Neural cell (in vitro differentiated cells): ENCODE measurements at regions not wholly inside any gene's neighbourhood (a gene's known extent, or its start where the extent isn't known, plus 50 kb on each side); places are given as distances from the start of the nearest gene placed in this dataset.

Source experiments
- H2AFZ ChIP-seq: fragments of 200-600, 300-800 bp; sonication (generic), shearing (Covaris generic); 2 replicates; pipeline ENCODE4 v1.6.0; 2014; ENCODE audit warnings: low read depth, mild to moderate bottlenecking, antibody characterized with exemption, low read length, moderate library complexity
- H3F3A ChIP-seq: fragments of 200-600 bp; shearing (Covaris generic); 2 replicates; pipeline ENCODE4 v1.6.1; 2016; ENCODE audit warnings: mild to moderate bottlenecking, moderate library complexity, mixed read lengths, antibody characterized with exemption, low read length; ENCODE audit not compliant: insufficient read depth, poor library complexity, severe bottlenecking
- H3K27ac ChIP-seq: fragments of 200-600, 300-800 bp; sonication (generic), shearing (Covaris generic); 2 replicates; pipeline ENCODE4 v1.5.1; 2014; ENCODE audit warnings: mild to moderate bottlenecking, low read length, moderate library complexity
- H3K27me3 ChIP-seq: fragments of 300-800, 200-600 bp; sonication (generic), shearing (Covaris generic); 2 replicates; pipeline ENCODE4 v1.6.0; 2014; ENCODE audit warnings: mild to moderate bottlenecking, low read depth, low read length, moderate library complexity; ENCODE audit not compliant: insufficient read depth
- H3K36me3 ChIP-seq: fragments of 300-800, 200-600 bp; sonication (generic), shearing (Covaris generic); 2 replicates; pipeline ENCODE4 v1.5.1; 2014; ENCODE audit warnings: mild to moderate bottlenecking, antibody characterized with exemption, low read length, moderate library complexity; ENCODE audit not compliant: insufficient read depth
- H3K4me2 ChIP-seq: fragments of 300-800, 200-600 bp; sonication (generic), shearing (Covaris generic); 2 replicates; pipeline ENCODE4 v1.6.0; 2014; ENCODE audit warnings: mild to moderate bottlenecking, low read length
- H3K4me3 ChIP-seq: fragments of 300-800, 200-600 bp; sonication (generic), shearing (Covaris generic); 2 replicates; pipeline ENCODE4 v1.5.1; 2014; ENCODE audit warnings: mild to moderate bottlenecking, low read length, moderate library complexity
- H3K79me2 ChIP-seq: fragments of 200-600 bp; shearing (Covaris generic); replicated peaks from 2 replicates; pipeline ENCODE4 v1.6.0; 2014; ENCODE audit warnings: mild to moderate bottlenecking, low read length, moderate library complexity; ENCODE audit not compliant: insufficient read depth
- H3K9ac ChIP-seq: fragments of 300-800, 200-600 bp; sonication (generic), shearing (Covaris generic); 2 replicates; pipeline ENCODE4 v1.6.1; 2016; ENCODE audit warnings: mild to moderate bottlenecking, low read length, mixed read lengths
- H3K9me2 ChIP-seq: fragments of 200-600 bp; shearing (Covaris generic); 2 replicates; pipeline ENCODE4 v1.6.1; 2016; ENCODE audit warnings: mild to moderate bottlenecking, low read length, mixed read lengths; ENCODE audit not compliant: insufficient read depth
- H3K9me3 ChIP-seq: fragments of 200-600, 300-800 bp; sonication (generic), shearing (Covaris generic); 2 replicates; pipeline ENCODE4 v1.6.1; 2016; ENCODE audit warnings: mild to moderate bottlenecking, mixed run types, low read length, moderate library complexity, mixed read lengths
- H4K20me1 ChIP-seq: fragments of 200-600 bp; shearing (Covaris generic); 2 replicates; pipeline ENCODE4 v1.6.1; 2016; ENCODE audit warnings: mild to moderate bottlenecking, mixed run types; ENCODE audit not compliant: insufficient read depth
- CTCF ChIP-seq: fragments of 450-650 bp; IDR thresholded peaks from 2 replicates; pipeline ENCODE4 v1.5.1; 2014; ENCODE audit warnings: antibody characterized with exemption, mild to moderate bottlenecking, moderate library complexity; ENCODE audit not compliant: poor library complexity, severe bottlenecking
- EP300 ChIP-seq: fragments of 450-650 bp; conservative IDR thresholded peaks from 2 replicates; pipeline ENCODE4 v1.6.1; 2014; ENCODE audit warnings: antibody characterized with exemption, mild to moderate bottlenecking, moderate library complexity; ENCODE audit not compliant: poor library complexity, severe bottlenecking
- EZH2 ChIP-seq: fragments of 200-600, 300-800 bp; shearing (Covaris generic), sonication (generic); IDR thresholded peaks from 2 replicates; pipeline ENCODE4 v1.6.1; 2014; ENCODE audit warnings: antibody characterized with exemption, low read length, borderline replicate concordance, mild to moderate bottlenecking; ENCODE audit not compliant: insufficient read depth, poor library complexity, severe bottlenecking
- MXI1 ChIP-seq: fragments of 450-650 bp; conservative IDR thresholded peaks from 2 replicates; pipeline ENCODE4 v1.6.1; 2014; ENCODE audit warnings: antibody characterized with exemption, mild to moderate bottlenecking; ENCODE audit not compliant: poor library complexity, severe bottlenecking
- POLR2AphosphoS5 ChIP-seq: IDR thresholded peaks from 2 replicates; pipeline ENCODE4 v1.6.1; 2012
- RAD21 ChIP-seq: fragments of 450-650 bp; conservative IDR thresholded peaks from 2 replicates; pipeline ENCODE4 v1.6.1; 2014; ENCODE audit warnings: antibody characterized with exemption, mild to moderate bottlenecking, moderate library complexity
- SMC3 ChIP-seq: fragments of 450-650 bp; conservative IDR thresholded peaks from 2 replicates; pipeline ENCODE4 v1.6.1; 2014; ENCODE audit warnings: antibody characterized with exemption, mild to moderate bottlenecking, moderate library complexity; ENCODE audit not compliant: poor library complexity
- TAF1 ChIP-seq: IDR thresholded peaks from 2 replicates; pipeline ENCODE4 v1.6.1; 2012; ENCODE audit warnings: low read depth
- TF ChIP-seq, protein P1 (sequence below): IDR thresholded peaks from 2 replicates; pipeline ENCODE4 v1.6.1; 2012; ENCODE audit warnings: borderline replicate concordance

DNA sequence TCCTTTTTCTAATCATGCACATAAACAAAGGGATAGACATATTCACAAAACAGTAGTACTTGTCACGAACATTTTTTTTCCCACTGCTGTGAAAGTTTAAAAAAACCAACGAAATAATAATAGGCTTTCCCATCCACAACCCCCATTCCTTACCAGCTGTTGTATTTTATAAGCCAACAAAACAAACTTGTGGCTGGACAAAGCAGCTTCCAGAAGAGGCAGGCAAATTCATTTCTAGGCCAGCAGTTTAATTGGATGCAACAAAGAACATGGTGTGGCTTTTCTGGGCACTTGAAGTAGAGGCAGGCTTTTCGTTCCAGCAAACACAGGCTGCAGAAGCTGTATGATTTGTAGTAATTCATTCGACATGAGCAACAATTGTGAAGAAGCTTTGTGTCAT, 56.0 kb upstream of the FAM20A start:
- TF ChIP-seq POLR2AphosphoS5 (no peak), SMC3 (no peak), RAD21 (no peak), EP300 (no peak), TAF1 (no peak), MXI1 (no peak), EZH2 (no peak), CTCF (no peak)
- TF ChIP-seq, protein P1, sequence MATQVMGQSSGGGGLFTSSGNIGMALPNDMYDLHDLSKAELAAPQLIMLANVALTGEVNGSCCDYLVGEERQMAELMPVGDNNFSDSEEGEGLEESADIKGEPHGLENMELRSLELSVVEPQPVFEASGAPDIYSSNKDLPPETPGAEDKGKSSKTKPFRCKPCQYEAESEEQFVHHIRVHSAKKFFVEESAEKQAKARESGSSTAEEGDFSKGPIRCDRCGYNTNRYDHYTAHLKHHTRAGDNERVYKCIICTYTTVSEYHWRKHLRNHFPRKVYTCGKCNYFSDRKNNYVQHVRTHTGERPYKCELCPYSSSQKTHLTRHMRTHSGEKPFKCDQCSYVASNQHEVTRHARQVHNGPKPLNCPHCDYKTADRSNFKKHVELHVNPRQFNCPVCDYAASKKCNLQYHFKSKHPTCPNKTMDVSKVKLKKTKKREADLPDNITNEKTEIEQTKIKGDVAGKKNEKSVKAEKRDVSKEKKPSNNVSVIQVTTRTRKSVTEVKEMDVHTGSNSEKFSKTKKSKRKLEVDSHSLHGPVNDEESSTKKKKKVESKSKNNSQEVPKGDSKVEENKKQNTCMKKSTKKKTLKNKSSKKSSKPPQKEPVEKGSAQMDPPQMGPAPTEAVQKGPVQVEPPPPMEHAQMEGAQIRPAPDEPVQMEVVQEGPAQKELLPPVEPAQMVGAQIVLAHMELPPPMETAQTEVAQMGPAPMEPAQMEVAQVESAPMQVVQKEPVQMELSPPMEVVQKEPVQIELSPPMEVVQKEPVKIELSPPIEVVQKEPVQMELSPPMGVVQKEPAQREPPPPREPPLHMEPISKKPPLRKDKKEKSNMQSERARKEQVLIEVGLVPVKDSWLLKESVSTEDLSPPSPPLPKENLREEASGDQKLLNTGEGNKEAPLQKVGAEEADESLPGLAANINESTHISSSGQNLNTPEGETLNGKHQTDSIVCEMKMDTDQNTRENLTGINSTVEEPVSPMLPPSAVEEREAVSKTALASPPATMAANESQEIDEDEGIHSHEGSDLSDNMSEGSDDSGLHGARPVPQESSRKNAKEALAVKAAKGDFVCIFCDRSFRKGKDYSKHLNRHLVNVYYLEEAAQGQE: no peak
- no peak overlapping the region for H3K9ac ChIP-seq
- H3K79me2 ChIP-seq: no peaks in the 10 kb centered on the region
- H2AFZ ChIP-seq: no peak overlapping the region
- no peaks in the 10 kb centered on the region for H3K9me2 ChIP-seq
- no peaks in the 10 kb centered on the region for H4K20me1 ChIP-seq
- H3K9me3 ChIP-seq: no peaks in the 10 kb centered on the region
- H3K27ac ChIP-seq: no peak overlapping the region
- no peak overlapping the region for H3K4me3 ChIP-seq
- no peaks in the 10 kb centered on the region for H3F3A ChIP-seq
- H3K36me3 ChIP-seq: no peaks in the 10 kb centered on the region
- H3K4me2 ChIP-seq: no peak overlapping the region
- no peaks in the 10 kb centered on the region for H3K27me3 ChIP-seq

DNA sequence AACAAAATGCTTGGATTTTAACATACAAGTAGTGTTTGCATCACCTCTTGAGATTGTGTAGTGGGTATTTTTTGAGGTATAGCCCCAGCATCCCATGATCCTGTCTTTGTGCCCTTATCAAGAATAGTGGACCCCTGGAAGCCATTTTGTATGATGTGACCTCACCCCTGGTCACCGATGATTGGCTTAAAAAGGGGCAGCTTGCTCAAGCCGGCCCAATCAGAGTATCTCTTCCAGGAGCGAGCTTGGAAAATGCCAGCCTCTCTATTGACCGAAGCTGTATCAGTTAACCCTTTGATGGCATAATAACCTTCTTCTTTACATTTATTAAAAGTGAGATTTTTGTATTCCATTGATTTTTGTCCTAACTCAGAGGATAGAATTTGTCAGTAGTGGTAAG, 55.5 kb upstream of the FAM20A start:
- no peaks in the 10 kb centered on the region for H3K79me2 ChIP-seq
- no peak overlapping the region for H3K9ac ChIP-seq
- no peaks in the 10 kb centered on the region for H3K9me2 ChIP-seq
- H3K36me3 ChIP-seq: no peaks in the 10 kb centered on the region
- H3K4me3 ChIP-seq: no peak overlapping the region
- H2AFZ ChIP-seq: no peak overlapping the region
- H3K9me3 ChIP-seq: no peaks in the 10 kb centered on the region
- TF ChIP-seq CTCF (no peak), RAD21 (no peak), TAF1 (no peak), SMC3 (no peak), POLR2AphosphoS5 (no peak), EZH2 (no peak), MXI1 (no peak), EP300 (no peak)
- TF ChIP-seq, protein P1: no peak
- no peak overlapping the region for H3K27ac ChIP-seq
- H3K4me2 ChIP-seq: no peak overlapping the region
- no peaks in the 10 kb centered on the region for H3F3A ChIP-seq
- H3K27me3 ChIP-seq: no peaks in the 10 kb centered on the region
- no peaks in the 10 kb centered on the region for H4K20me1 ChIP-seq
